K562 (cell line): ENCODE measurements at regions not wholly inside any gene's neighbourhood (a gene's known extent, or its start where the extent isn't known, plus 50 kb on each side); places are given as distances from the start of the nearest gene placed in this dataset.

Experiments used
- ATAC-seq: fragments of 200-7000 bp; cut with Tn5 transposase; 3 replicates; pipeline ENCODE4 v1.9.1; 2020; ENCODE audit warnings: moderate library complexity
- BruUV-seq: library from RNA; stranded (reverse); fragments of 400-500 nt; replicated peaks from 2 replicates; lab custom pipeline; 2021; lab: Mats Ljungman, UMichigan
- CTCF ChIA-PET: fragments of 300-600 bp; formaldehyde crosslinking; extraction: SDS; loops from one replicate; lab custom pipeline; 2021; ENCODE audit warnings: low intra/inter-chr PET ratio; lab: Yijun Ruan, JAX
- POLR2A ChIA-PET: fragments of 300-600, 350-650 bp; sonication (Branson Sonifier 250); formaldehyde crosslinking; extraction: SDS; loops from one replicate; lab custom pipeline; 2021; ENCODE audit warnings: antibody characterized with exemption, inconsistent platforms; lab: Yijun Ruan, JAX
- DNase-seq, 4 experiments: peaks; one replicate each; pipeline versions ENCODE4 v3.0.0 to v3.0.0-alpha.2; 2011 to 2018; ENCODE audit warnings: low spot score in 3 of 4, mixed read lengths in 3 of 4; ENCODE audit errors: extremely low read depth in 1 of 4
- FAIRE-seq: peaks from 2 replicates; lab custom pipeline; 2011; peaks lifted over from hg19 to GRCh38; lab: Jason Lieb, UNC
- H2AFZ ChIP-seq: 2 replicates; pipeline ENCODE4 v1.6.0; 2011; ENCODE audit warnings: low read depth, low read length, control low read depth, inconsistent platforms
- H3K27ac ChIP-seq: fragments of 200-600 bp; 3 replicates; pipeline ENCODE4 v1.8.0; 2011; ENCODE audit warnings: low read depth, mild to moderate bottlenecking, control low read depth, inconsistent platforms, low read length, moderate library complexity, mixed read lengths; ENCODE audit errors: extremely low read depth
- H3K27me3 ChIP-seq, 2 experiments: fragments of 300-600 bp in 1 of 2; 2 replicates in 1 of 2; 3 replicates in 1 of 2; pipeline versions ENCODE4 v1.6.0 to v1.8.0; 2011; ENCODE audit warnings: inconsistent platforms in 2 of 2, low read length in 2 of 2, mild to moderate bottlenecking in 1 of 2, mixed read lengths in 1 of 2, moderate library complexity in 1 of 2; ENCODE audit not compliant: control insufficient read depth in 2 of 2, insufficient read depth in 2 of 2
- H3K36me3 ChIP-seq: fragments of 300-600 bp; 3 replicates; pipeline ENCODE4 v1.8.0; 2011; ENCODE audit warnings: mild to moderate bottlenecking, low read length, inconsistent platforms; ENCODE audit not compliant: control insufficient read depth, insufficient read depth
- H3K4me1 ChIP-seq, 2 experiments: fragments of 200-600 bp in 1 of 2; replicated peaks in 1 of 2; 2 replicates in 1 of 2; 3 replicates in 1 of 2; pipeline versions ENCODE4 v1.5.1 to v1.8.0; 2011; ENCODE audit warnings: inconsistent platforms in 2 of 2, low read length in 2 of 2, mild to moderate bottlenecking in 1 of 2, mixed read lengths in 1 of 2, moderate library complexity in 1 of 2; ENCODE audit not compliant: control insufficient read depth in 2 of 2, insufficient read depth in 2 of 2
- H3K4me2 ChIP-seq: 2 replicates; pipeline ENCODE4 v1.6.1; 2011; ENCODE audit warnings: low read length, control low read depth, inconsistent platforms, mixed read lengths; ENCODE audit not compliant: insufficient read depth
- H3K4me3 ChIP-seq: fragments of 200-600 bp; sonication (generic), shearing (Covaris generic); 2 replicates; pipeline ENCODE4 v1.5.1; 2016; ENCODE audit warnings: control low read depth, inconsistent platforms
- H3K79me2 ChIP-seq: fragments of 200-600 bp; 3 replicates; pipeline ENCODE4 v1.8.0; 2011; ENCODE audit warnings: low read length, inconsistent platforms; ENCODE audit not compliant: control insufficient read depth, insufficient read depth
- H3K9ac ChIP-seq, 2 experiments: 2 replicates each; pipeline versions ENCODE4 v1.6.0 to v1.6.1; 2011; ENCODE audit warnings: low read depth in 2 of 2, low read length in 2 of 2, control low read depth in 1 of 2, inconsistent platforms in 1 of 2, mild to moderate bottlenecking in 1 of 2, mixed read lengths in 1 of 2; ENCODE audit not compliant: insufficient read depth in 1 of 2
- H3K9me1 ChIP-seq: one replicate; pipeline ENCODE4 v1.6.0; 2011; ENCODE audit warnings: inconsistent platforms, mild to moderate bottlenecking, low read length, moderate library complexity; ENCODE audit not compliant: control insufficient read depth, insufficient read depth
- H3K9me3 ChIP-seq: replicated peaks from 2 replicates; pipeline ENCODE4 v1.5.1; 2011; ENCODE audit warnings: low read depth, low read length, inconsistent platforms; ENCODE audit not compliant: control insufficient read depth, insufficient read depth
- H4K20me1 ChIP-seq: replicated peaks from 2 replicates; pipeline ENCODE4 v1.6.1; 2011; ENCODE audit warnings: low read length, inconsistent platforms, mixed read lengths; ENCODE audit not compliant: control insufficient read depth, insufficient read depth
- BRD9 ChIP-seq: fragments of 450-650 bp; IDR thresholded peaks from 2 replicates; pipeline ENCODE4 v1.6.1; 2018; ENCODE audit warnings: low read depth; ENCODE audit not compliant: partially characterized antibody
- CBX5 ChIP-seq: IDR thresholded peaks from 2 replicates; pipeline ENCODE4 v1.6.1; 2014; ENCODE audit warnings: low read depth, borderline replicate concordance
- CCNT2 ChIP-seq: IDR thresholded peaks from 2 replicates; pipeline ENCODE4 v1.6.1; 2011; ENCODE audit warnings: borderline replicate concordance, low read depth, mild to moderate bottlenecking, moderate library complexity, mixed read lengths, low read length; ENCODE audit not compliant: insufficient read length; ENCODE audit errors: extremely low read depth
- CHD2 ChIP-seq: IDR thresholded peaks from 2 replicates; pipeline ENCODE4 v1.6.1; 2011; ENCODE audit warnings: low read depth, low read length
- FOXA1 ChIP-seq: fragments of 450-650 bp; IDR thresholded peaks from 2 replicates; pipeline ENCODE4 v1.6.1; 2016; ENCODE audit warnings: mild to moderate bottlenecking, borderline replicate concordance
- HCFC1 ChIP-seq: IDR thresholded peaks from 2 replicates; pipeline ENCODE4 v1.6.1; 2012; ENCODE audit warnings: low read depth, low read length, improper control_type of control experiment
- ILK ChIP-seq: fragments of 450-650 bp; IDR thresholded peaks from 2 replicates; pipeline ENCODE4 v1.6.1; 2016; ENCODE audit warnings: missing genetic modification characterization, low read depth, mild to moderate bottlenecking, missing compliant biosample characterization, moderate library complexity, borderline replicate concordance
- MEF2D ChIP-seq: conservative IDR thresholded peaks from 2 replicates; pipeline ENCODE4 v1.6.1; 2016; ENCODE audit warnings: low read depth, missing genetic modification characterization, missing compliant biosample characterization
- NFE2 ChIP-seq: IDR thresholded peaks from 2 replicates; pipeline ENCODE4 v1.6.1; 2014; ENCODE audit warnings: antibody characterized with exemption, low read depth
- NR2F6 ChIP-seq: fragments of 450-650 bp; formaldehyde crosslinking; IDR thresholded peaks from 2 replicates; pipeline ENCODE4 v1.4.0; 2020; ENCODE audit warnings: mild to moderate bottlenecking
- POLR2AphosphoS5 ChIP-seq: IDR thresholded peaks from 2 replicates; pipeline ENCODE4 v1.6.1; 2011; ENCODE audit warnings: mild to moderate bottlenecking, low read depth, low read length, moderate library complexity; ENCODE audit not compliant: control insufficient read depth, insufficient read depth
- RBM15 ChIP-seq: fragments of 200-400 bp; formaldehyde crosslinking; IDR thresholded peaks from 2 replicates; pipeline ENCODE4 v1.6.1; 2018; ENCODE audit warnings: mild to moderate bottlenecking, low read length, moderate library complexity; ENCODE audit not compliant: insufficient read depth
- RUNX1 ChIP-seq: sonication (generic); IDR thresholded peaks from 2 replicates; pipeline ENCODE4 v1.6.1; 2016; ENCODE audit warnings: antibody characterized with exemption, low read depth
- TAF15 ChIP-seq: fragments of 200-400 bp; formaldehyde crosslinking; IDR thresholded peaks from 2 replicates; pipeline ENCODE4 v1.6.1; 2017; ENCODE audit warnings: mild to moderate bottlenecking, low read depth, low read length, moderate library complexity
- ZNF165 ChIP-seq: fragments of 250-450 bp; sonication (Bioruptor Pico); IDR thresholded peaks from 2 replicates; pipeline ENCODE4 v1.4.0; 2020; ENCODE audit warnings: borderline replicate concordance
- WGBS: fragments of 100-300 bp; shearing (Covaris generic); methylation state at CpG from one replicate; pipeline ENCODE4 v1.1.6; 2016; ENCODE audit warnings: low coverage, mixed read lengths; ENCODE audit not compliant: insufficient coverage; ENCODE audit errors: missing lambda C conversion rate; 5-methylcytosine and 5-hydroxymethylcytosine counted together
- in situ Hi-C: fragments of 300-500 bp; cut with MboI; formaldehyde crosslinking; loops from 4 replicates; pipeline ENCODE4 v1.15.0; 2018; ENCODE audit warnings: inconsistent platforms, mixed read lengths
- intact Hi-C: fragments of 100-400 bp; cut with micrococcal nuclease; formaldehyde crosslinking; loops from 2 replicates; pipeline ENCODE4 v1.14.2; 2022

DNA sequence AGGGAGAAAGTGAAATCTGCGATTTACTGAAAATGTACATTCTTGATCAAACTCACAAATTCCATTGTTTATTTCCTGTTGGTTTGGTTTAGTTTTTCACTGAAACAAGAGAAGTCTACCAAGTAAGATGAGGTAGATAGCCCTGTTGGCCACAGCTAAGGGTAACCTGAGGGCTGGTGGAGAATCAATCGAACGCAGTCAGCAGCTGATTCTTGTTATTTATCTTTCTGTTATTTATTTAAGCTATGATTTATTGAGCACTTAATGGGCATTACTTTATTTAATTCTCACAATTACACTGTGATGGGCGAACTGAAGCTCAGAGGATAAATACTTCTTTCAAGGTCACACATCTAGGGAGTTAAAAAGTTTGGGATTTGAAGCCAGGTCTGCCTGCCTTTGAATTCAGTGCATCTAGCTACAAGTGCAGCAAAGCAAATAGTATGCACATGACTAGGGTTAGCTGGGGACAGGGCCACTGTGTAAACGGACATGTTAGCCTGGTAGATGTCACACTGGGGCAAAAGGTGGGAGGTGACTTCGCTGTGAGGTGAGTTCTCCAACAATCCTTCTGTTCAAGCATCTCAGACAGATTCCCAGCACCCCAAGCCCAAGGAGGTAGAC lies 106.5 kb upstream of the GADD45A start:
- Histone ChIP-seq H3K27ac (no peak overlapping the region), H4K20me1 (no peaks in the 10 kb centered on the region), H3K9ac (no peak overlapping the region), H3K9me1 (no peaks in the 10 kb centered on the region), H3K27me3 (no peaks in the 10 kb centered on the region), H3K79me2 (no peaks in the 10 kb centered on the region), H3K4me3 (no peak overlapping the region), H3K4me2 (no peak overlapping the region), H3K4me1 (peaks cover 0 to 4% of the 10 kb centered on the region in 2 experiments; a peak in 2 of 5 replicates), H3K36me3 (no peaks in the 10 kb centered on the region), H3K9me3 (no peaks in the 10 kb centered on the region), H2AFZ (no peak overlapping the region)
- in situ Hi-C loops (no loop called here), intact Hi-C loops (no loop called here)
- ATAC-seq (peak; percentile 24; the same call in 1 of the 3 replicates), FAIRE-seq (no peak), DNase-seq (no peak)
- ChIA-PET POLR2A (interaction anchor here (1.1 to 1.4 kb wide), 2 partner anchors 9 to 108 kb away, joined by 3 to 5 read pairs; no protein-coding TSS in a partner anchor), CTCF (no interaction called here)
- no TSS peak for BruUV-seq
- WGBS = 43% methylated on average over 6 of the region's 6 CpGs
- no peak for TF ChIP-seq NR2F6 (CRISPR knock-in tag)
- TF ChIP-seq CBX5 = no peak
- no peak for TF ChIP-seq FOXA1
- TF ChIP-seq NFE2 = no peak
- no peak for TF ChIP-seq RBM15
- TF ChIP-seq MEF2D (tag) = no peak
- TF ChIP-seq BRD9 = no peak
- no peak for TF ChIP-seq ZNF165 (CRISPR knock-in tag)
- no peak for TF ChIP-seq RUNX1
- TF ChIP-seq CCNT2 = no peak
- TF ChIP-seq ILK = no peak
- TF ChIP-seq HCFC1 = no peak
- no peak for TF ChIP-seq CHD2
- no peak for TF ChIP-seq POLR2AphosphoS5
- no peak for TF ChIP-seq TAF15
